Neural progenitor cell (in vitro differentiated cells): ENCODE measurements at regions not wholly inside any gene's neighbourhood (a gene's known extent, or its start where the extent isn't known, plus 50 kb on each side); places are given as distances from the start of the nearest gene placed in this dataset.

Source experiments
- DNase-seq: peaks from one replicate; pipeline ENCODE4 v3.0.0-alpha.2; 2016; ENCODE audit warnings: low spot score
- H2AFZ ChIP-seq: fragments of 200-600 bp; sonication (generic); replicated peaks from 2 replicates; pipeline ENCODE4 v1.6.1; 2016; ENCODE audit warnings: antibody characterized with exemption
- H3F3A ChIP-seq: fragments of 200-600 bp; sonication (generic); 2 replicates; pipeline ENCODE4 v1.6.1; 2016; ENCODE audit warnings: antibody characterized with exemption, low read depth
- H3K27ac ChIP-seq: fragments of 200-600 bp; sonication (generic); 2 replicates; pipeline ENCODE4 v1.5.1; 2016; ENCODE audit warnings: mild to moderate bottlenecking
- H3K27me3 ChIP-seq: fragments of 200-600 bp; sonication (generic); 2 replicates; pipeline ENCODE4 v1.6.1; 2016; ENCODE audit warnings: mild to moderate bottlenecking, moderate library complexity
- H3K36me3 ChIP-seq: fragments of 200-600 bp; sonication (generic); 2 replicates; pipeline ENCODE4 v1.5.1; 2016
- H3K4me1 ChIP-seq: fragments of 200-600 bp; sonication (generic); 2 replicates; pipeline ENCODE4 v1.6.1; 2016; ENCODE audit warnings: mixed run types
- H3K4me2 ChIP-seq: fragments of 200-600 bp; sonication (generic); 2 replicates; pipeline ENCODE4 v1.6.1; 2016
- H3K4me3 ChIP-seq: fragments of 200-600 bp; sonication (generic); 2 replicates; pipeline ENCODE4 v1.5.1; 2016
- H3K79me2 ChIP-seq: fragments of 200-600 bp; sonication (generic); 2 replicates; pipeline ENCODE4 v1.6.1; 2016; ENCODE audit warnings: low read depth
- H3K9ac ChIP-seq: fragments of 200-600 bp; sonication (generic); 2 replicates; pipeline ENCODE4 v1.6.1; 2016
- H3K9me3 ChIP-seq: fragments of 200-600 bp; sonication (generic); 2 replicates; pipeline ENCODE4 v1.5.1; 2016; ENCODE audit warnings: low read depth
- H4K20me1 ChIP-seq: fragments of 200-600 bp; sonication (generic); 2 replicates; pipeline ENCODE4 v1.6.1; 2016; ENCODE audit warnings: low read depth
- H3K27ac Mint-ChIP-seq: 3 replicates; pipeline ENCODE4 v1.8.0; 2021; ENCODE audit warnings: mixed read lengths
- H3K27me3 Mint-ChIP-seq: 2 replicates; pipeline ENCODE4 v1.8.0; 2022; ENCODE audit warnings: low read depth, mild to moderate bottlenecking, inconsistent platforms, moderate library complexity, mixed read lengths; ENCODE audit not compliant: insufficient read depth
- H3K36me3 Mint-ChIP-seq: 3 replicates; pipeline ENCODE4 v1.8.0; 2021; ENCODE audit warnings: mixed read lengths
- H3K4me1 Mint-ChIP-seq: 3 replicates; pipeline ENCODE4 v1.8.0; 2021; ENCODE audit warnings: mixed read lengths
- H3K4me3 Mint-ChIP-seq: 3 replicates; pipeline ENCODE4 v1.8.0; 2021; ENCODE audit warnings: mild to moderate bottlenecking, moderate library complexity, mixed read lengths
- H3K9me3 Mint-ChIP-seq: 3 replicates; pipeline ENCODE4 v1.8.0; 2020; ENCODE audit warnings: mixed read lengths
- CTCF ChIP-seq: fragments of 200-600 bp; sonication (generic); IDR thresholded peaks from 2 replicates; pipeline ENCODE4 v1.5.1; 2017; ENCODE audit warnings: antibody characterized with exemption, mild to moderate bottlenecking
- EZH2 ChIP-seq: fragments of 200-600 bp; sonication (generic); IDR thresholded peaks from 2 replicates; pipeline ENCODE4 v1.6.1; 2017; ENCODE audit warnings: antibody characterized with exemption, mild to moderate bottlenecking, moderate library complexity
- EZH2phosphoT487 ChIP-seq: fragments of 200-600 bp; sonication (generic); IDR thresholded peaks from 2 replicates; pipeline ENCODE4 v1.6.1; 2017; ENCODE audit warnings: antibody characterized with exemption

DNA sequence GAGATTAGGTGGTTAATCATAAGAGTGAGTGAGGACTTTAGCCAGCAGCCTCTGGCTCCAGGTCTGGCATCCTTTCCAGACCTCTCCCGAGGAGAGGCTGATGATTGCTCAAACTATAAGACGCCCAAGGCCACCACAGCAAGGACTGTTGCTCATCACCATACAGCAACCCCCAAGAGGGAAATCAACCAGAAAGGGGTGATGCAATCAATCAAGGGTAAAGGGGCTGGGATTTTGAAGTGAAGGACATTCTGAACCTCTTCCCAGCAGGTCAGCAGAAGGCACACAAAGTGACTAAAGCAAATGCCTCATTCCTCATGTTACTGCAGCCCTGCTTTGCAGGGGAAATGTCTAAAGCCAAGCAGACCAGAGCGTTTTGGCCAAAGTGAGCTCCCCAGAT, 247.3 kb upstream of the IGF1R start:
- Histone ChIP-seq H3F3A (no peaks in the 10 kb centered on the region), H3K36me3 (no peaks in the 10 kb centered on the region), H3K4me3 (no peak overlapping the region), H4K20me1 (no peaks in the 10 kb centered on the region), H3K79me2 (no peaks in the 10 kb centered on the region), H3K9ac (no peak overlapping the region), H3K4me1 (no peaks in the 10 kb centered on the region), H2AFZ (no peak overlapping the region), H3K4me2 (no peak overlapping the region), H3K9me3 (no peaks in the 10 kb centered on the region), H3K27ac (no peak overlapping the region), H3K27me3 (no peaks in the 10 kb centered on the region)
- H3K9me3 Mint-ChIP-seq: peaks cover 4% of the 10 kb centered on the region
- peaks cover 14% of the 10 kb centered on the region for H3K27me3 Mint-ChIP-seq
- no peak overlapping the region for H3K4me3 Mint-ChIP-seq
- no peak for TF ChIP-seq EZH2
- TF ChIP-seq EZH2phosphoT487: no peak
- no peak for TF ChIP-seq CTCF
- H3K4me1 Mint-ChIP-seq: peaks cover 3% of the 10 kb centered on the region
- no peak overlapping the region for H3K27ac Mint-ChIP-seq
- no peaks in the 10 kb centered on the region for H3K36me3 Mint-ChIP-seq
- no peak for DNase-seq

- Histone ChIP-seq H2AFZ (no peak overlapping the region), H3K27me3 (no peaks in the 10 kb centered on the region), H3K9ac (no peak overlapping the region), H3K4me1 (no peaks in the 10 kb centered on the region), H3K4me3 (no peak overlapping the region), H3K9me3 (no peaks in the 10 kb centered on the region), H3K27ac (no peak overlapping the region), H3K36me3 (no peaks in the 10 kb centered on the region), H4K20me1 (no peaks in the 10 kb centered on the region), H3K79me2 (no peaks in the 10 kb centered on the region), H3K4me2 (no peak overlapping the region), H3F3A (no peaks in the 10 kb centered on the region)
- peaks cover 4% of the 10 kb centered on the region for H3K9me3 Mint-ChIP-seq
- H3K4me1 Mint-ChIP-seq: peaks cover 3% of the 10 kb centered on the region
- no peaks in the 10 kb centered on the region for H3K36me3 Mint-ChIP-seq
- TF ChIP-seq EZH2phosphoT487 (no peak), EZH2 (no peak), CTCF (no peak)
- H3K27ac Mint-ChIP-seq: no peak overlapping the region
- H3K4me3 Mint-ChIP-seq: no peak overlapping the region
- DNase-seq: no peak
- peaks cover 14% of the 10 kb centered on the region for H3K27me3 Mint-ChIP-seq
Observed at GRCh38 chr15:98402486-98402885, 245.9 kb upstream of the IGF1R start.

DNA sequence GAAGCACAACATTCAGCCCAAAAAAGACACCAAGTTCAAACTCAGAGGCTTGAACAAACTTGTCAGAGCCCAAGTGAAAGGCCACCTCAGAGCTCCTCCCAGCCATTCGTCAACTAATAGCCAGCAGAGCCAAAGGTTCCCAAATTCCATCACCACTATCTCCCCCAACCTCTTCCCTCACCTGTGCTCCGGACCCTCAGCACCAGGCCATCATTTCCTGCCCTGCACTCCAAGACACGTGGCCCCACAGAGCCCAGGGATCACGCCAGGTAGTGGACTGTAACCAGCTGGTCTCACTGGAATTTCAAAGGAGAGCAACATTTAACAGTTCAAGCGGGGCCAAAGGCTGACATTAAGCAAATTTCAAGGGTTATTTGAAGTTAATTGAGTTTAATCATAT, 245.2 kb upstream of the IGF1R start:
- no peaks in the 10 kb centered on the region for H3K9me3 ChIP-seq
- no peaks in the 10 kb centered on the region for H4K20me1 ChIP-seq
- no peak overlapping the region for H2AFZ ChIP-seq
- H3K4me3 Mint-ChIP-seq: no peak overlapping the region
- H3K4me2 ChIP-seq: no peak overlapping the region
- H3K27ac Mint-ChIP-seq: no peak overlapping the region
- peaks cover 14% of the 10 kb centered on the region for H3K27me3 Mint-ChIP-seq
- H3K9me3 Mint-ChIP-seq: peaks cover 4% of the 10 kb centered on the region
- H3K4me1 Mint-ChIP-seq: no peaks in the 10 kb centered on the region
- TF ChIP-seq EZH2phosphoT487: no peak
- no peak for TF ChIP-seq CTCF
- no peak for TF ChIP-seq EZH2
- no peak overlapping the region for H3K9ac ChIP-seq
- H3K79me2 ChIP-seq: no peaks in the 10 kb centered on the region
- H3K27me3 ChIP-seq: no peaks in the 10 kb centered on the region
- DNase-seq: no peak
- no peak overlapping the region for H3K4me3 ChIP-seq
- no peaks in the 10 kb centered on the region for H3K4me1 ChIP-seq
- H3K36me3 Mint-ChIP-seq: no peaks in the 10 kb centered on the region
- no peaks in the 10 kb centered on the region for H3K36me3 ChIP-seq
- no peaks in the 10 kb centered on the region for H3F3A ChIP-seq
- no peak overlapping the region for H3K27ac ChIP-seq

- no peak overlapping the region for H2AFZ ChIP-seq
- no peak overlapping the region for H3K9ac ChIP-seq
- no peak overlapping the region for H3K4me2 ChIP-seq
- H4K20me1 ChIP-seq: no peaks in the 10 kb centered on the region
- no peak overlapping the region for H3K27ac ChIP-seq
- H3K4me1 ChIP-seq: no peaks in the 10 kb centered on the region
- TF ChIP-seq EZH2 (no peak), EZH2phosphoT487 (no peak), CTCF (no peak)
- H3K79me2 ChIP-seq: no peaks in the 10 kb centered on the region
- no peaks in the 10 kb centered on the region for H3K36me3 ChIP-seq
- H3K9me3 Mint-ChIP-seq: peaks cover 4% of the 10 kb centered on the region
- no peaks in the 10 kb centered on the region for H3K9me3 ChIP-seq
- no peak overlapping the region for H3K4me3 Mint-ChIP-seq
- no peak overlapping the region for H3K27ac Mint-ChIP-seq
- no peaks in the 10 kb centered on the region for H3K4me1 Mint-ChIP-seq
- no peaks in the 10 kb centered on the region for H3F3A ChIP-seq
- no peak for DNase-seq
- H3K27me3 Mint-ChIP-seq: peaks cover 13% of the 10 kb centered on the region
- H3K27me3 ChIP-seq: no peaks in the 10 kb centered on the region
- no peaks in the 10 kb centered on the region for H3K36me3 Mint-ChIP-seq
- H3K4me3 ChIP-seq: no peak overlapping the region
Observed at GRCh38 chr15:98403569-98403968, 244.8 kb upstream of the IGF1R start.
